Left lung (tissue), 4 donors: ENCODE measurements at regions not wholly inside any gene's neighbourhood (a gene's known extent, or its start where the extent isn't known, plus 50 kb on each side); places are given as distances from the start of the nearest gene placed in this dataset.

Experiments
- ATAC-seq: fragments of 200-7000 bp; cut with Tn5 transposase; one replicate; pipeline ENCODE4 v1.9.1; 2020; ENCODE audit warnings: moderate library complexity
- DNase-seq, 4 donors: peaks; one replicate each; pipeline ENCODE4 v3.0.0-alpha.2; 2013 to 2020
- H3K27ac ChIP-seq, 2 donors: fragments of 200-600 bp; sonication (generic) in 1 of 2; one replicate each; pipeline versions ENCODE4 v1.5.0 to v1.8.0; 2020 to 2021
- H3K27me3 ChIP-seq, 2 donors: fragments of 200-600 bp; sonication (generic) in 1 of 2; one replicate each; pipeline versions ENCODE4 v1.5.0 to v1.8.0; 2020 to 2021
- H3K36me3 ChIP-seq, 2 donors: fragments of 200-600 bp; sonication (generic) in 1 of 2; one replicate each; pipeline versions ENCODE4 v1.5.0 to v1.8.0; 2020 to 2021
- H3K4me1 ChIP-seq, 2 donors: fragments of 200-600 bp; one replicate each; pipeline ENCODE4 v1.8.0; 2021
- H3K4me3 ChIP-seq, 2 donors: fragments of 200-600 bp; sonication (generic) in 1 of 2; one replicate each; pipeline versions ENCODE4 v1.5.0 to v1.8.0; 2020 to 2021; ENCODE audit warnings: mild to moderate bottlenecking in 1 of 2
- H3K9me3 ChIP-seq, 2 donors: fragments of 200-600 bp; sonication (generic) in 1 of 2; one replicate each; pipeline versions ENCODE4 v1.5.0 to v1.8.0; 2020 to 2021
- CTCF ChIP-seq, 2 donors: fragments of 200-600 bp; sonication (generic) in 1 of 2; IDR thresholded peaks; one replicate each; pipeline versions ENCODE4 v1.5.0 to v1.8.0; 2021; ENCODE audit warnings: antibody characterized with exemption in 2 of 2
- intact Hi-C, 2 donors: fragments of 100-400 bp; cut with DNase I; formaldehyde crosslinking; loops; one replicate each; pipeline versions ENCODE4 v1.11.2 to v1.14.2; 2022
- donor health status: DM: no; HTN: yes; CAD: no.
- donor health status: DM: no; HTN: no; CAD: no.

- Histone ChIP-seq H3K4me3 (no peak overlapping the region), H3K36me3 (no peaks in the 10 kb centered on the region), H3K9me3 (peaks cover 0 to 12% of the 10 kb centered on the region in 2 donors), H3K27me3 (no peaks in the 10 kb centered on the region), H3K27ac (no peak overlapping the region), H3K4me1 (no peaks in the 10 kb centered on the region)
- ATAC-seq = no peak
- DNase-seq = no peak
- TF ChIP-seq CTCF (IDR thresholded peaks at IDR 0.05) = no peak
- intact Hi-C loops = no loop called here
Observed at GRCh38 chr3:176479248-176479647, 718.0 kb downstream of the TBL1XR1 start.

- DNase-seq (no peak), ATAC-seq (no peak)
- H3K36me3 ChIP-seq = no peaks in the 10 kb centered on the region
- intact Hi-C loops = no loop called here
- no peak for TF ChIP-seq CTCF (IDR thresholded peaks at IDR 0.05)
- no peaks in the 10 kb centered on the region for H3K4me1 ChIP-seq
- peaks cover 0 to 16% of the 10 kb centered on the region in 2 donors for H3K9me3 ChIP-seq
- H3K4me3 ChIP-seq = no peak overlapping the region
- no peaks in the 10 kb centered on the region for H3K27me3 ChIP-seq
- no peak overlapping the region for H3K27ac ChIP-seq
Observed at GRCh38 chr3:176469694-176470205, 727.5 kb downstream of the TBL1XR1 start.

GRCh38 chr3:176463610-176464009 lies 733.7 kb downstream of the TBL1XR1 start:
- Histone ChIP-seq H3K27ac (no peak overlapping the region), H3K36me3 (no peaks in the 10 kb centered on the region), H3K4me3 (no peak overlapping the region), H3K4me1 (no peaks in the 10 kb centered on the region), H3K9me3 (peaks cover 0 to 8% of the 10 kb centered on the region in 2 donors), H3K27me3 (no peaks in the 10 kb centered on the region)
- ATAC-seq (no peak), DNase-seq (no peak)
- TF ChIP-seq CTCF (IDR thresholded peaks at IDR 0.05) = no peak
- intact Hi-C loops = no loop called here

- Histone ChIP-seq H3K27ac (no peak overlapping the region), H3K36me3 (no peaks in the 10 kb centered on the region), H3K4me3 (no peak overlapping the region), H3K9me3 (peaks cover 0 to 9% of the 10 kb centered on the region in 2 donors), H3K27me3 (no peaks in the 10 kb centered on the region), H3K4me1 (no peaks in the 10 kb centered on the region)
- intact Hi-C loops = no loop called here
- DNase-seq (no peak), ATAC-seq (no peak)
- TF ChIP-seq CTCF (IDR thresholded peaks at IDR 0.05) = no peak
Observed at GRCh38 chr3:176447369-176447768, 749.9 kb downstream of the TBL1XR1 start.

- no peak for DNase-seq
- no peak overlapping the region for H3K27ac ChIP-seq
- intact Hi-C loops = no loop called here
- TF ChIP-seq CTCF (IDR thresholded peaks at IDR 0.05) = no peak
- no peak for ATAC-seq
- no peaks in the 10 kb centered on the region for H3K36me3 ChIP-seq
- H3K4me3 ChIP-seq = no peak overlapping the region
- H3K27me3 ChIP-seq = no peaks in the 10 kb centered on the region
- H3K4me1 ChIP-seq = no peaks in the 10 kb centered on the region
- H3K9me3 ChIP-seq = peaks cover 0 to 4% of the 10 kb centered on the region in 2 donors
Observed at GRCh38 chr3:176442326-176442725, 755.0 kb downstream of the TBL1XR1 start.
